K562 (cell line): ENCODE measurements at regions not wholly inside any gene's neighbourhood (a gene's known extent, or its start where the extent isn't known, plus 50 kb on each side); places are given as distances from the start of the nearest gene placed in this dataset.

ENCODE experiments used
- ATAC-seq: fragments of 200-7000 bp; cut with Tn5 transposase; 3 replicates; pipeline ENCODE4 v1.9.1; 2020; ENCODE audit warnings: moderate library complexity
- BruUV-seq: library from RNA; stranded (reverse); fragments of 400-500 nt; replicated peaks from 2 replicates; lab custom pipeline; 2021; lab: Mats Ljungman, UMichigan
- CTCF ChIA-PET: fragments of 300-600 bp; formaldehyde crosslinking; extraction: SDS; loops from one replicate; lab custom pipeline; 2021; ENCODE audit warnings: low intra/inter-chr PET ratio; lab: Yijun Ruan, JAX
- POLR2A ChIA-PET: fragments of 300-600, 350-650 bp; sonication (Branson Sonifier 250); formaldehyde crosslinking; extraction: SDS; loops from one replicate; lab custom pipeline; 2021; ENCODE audit warnings: antibody characterized with exemption, inconsistent platforms; lab: Yijun Ruan, JAX
- DNase-seq, 4 experiments: peaks; one replicate each; pipeline versions ENCODE4 v3.0.0 to v3.0.0-alpha.2; 2011 to 2018; ENCODE audit warnings: low spot score in 3 of 4, mixed read lengths in 3 of 4; ENCODE audit errors: extremely low read depth in 1 of 4
- FAIRE-seq: peaks from 2 replicates; lab custom pipeline; 2011; peaks lifted over from hg19 to GRCh38; lab: Jason Lieb, UNC
- H2AFZ ChIP-seq: 2 replicates; pipeline ENCODE4 v1.6.0; 2011; ENCODE audit warnings: low read depth, low read length, control low read depth, inconsistent platforms
- H3K27ac ChIP-seq: fragments of 200-600 bp; 3 replicates; pipeline ENCODE4 v1.8.0; 2011; ENCODE audit warnings: low read depth, mild to moderate bottlenecking, control low read depth, inconsistent platforms, low read length, moderate library complexity, mixed read lengths; ENCODE audit errors: extremely low read depth
- H3K27me3 ChIP-seq, 2 experiments: fragments of 300-600 bp in 1 of 2; 2 replicates in 1 of 2; 3 replicates in 1 of 2; pipeline versions ENCODE4 v1.6.0 to v1.8.0; 2011; ENCODE audit warnings: inconsistent platforms in 2 of 2, low read length in 2 of 2, mild to moderate bottlenecking in 1 of 2, mixed read lengths in 1 of 2, moderate library complexity in 1 of 2; ENCODE audit not compliant: control insufficient read depth in 2 of 2, insufficient read depth in 2 of 2
- H3K36me3 ChIP-seq: fragments of 300-600 bp; 3 replicates; pipeline ENCODE4 v1.8.0; 2011; ENCODE audit warnings: mild to moderate bottlenecking, low read length, inconsistent platforms; ENCODE audit not compliant: control insufficient read depth, insufficient read depth
- H3K4me1 ChIP-seq, 2 experiments: fragments of 200-600 bp in 1 of 2; replicated peaks in 1 of 2; 2 replicates in 1 of 2; 3 replicates in 1 of 2; pipeline versions ENCODE4 v1.5.1 to v1.8.0; 2011; ENCODE audit warnings: inconsistent platforms in 2 of 2, low read length in 2 of 2, mild to moderate bottlenecking in 1 of 2, mixed read lengths in 1 of 2, moderate library complexity in 1 of 2; ENCODE audit not compliant: control insufficient read depth in 2 of 2, insufficient read depth in 2 of 2
- H3K4me2 ChIP-seq: 2 replicates; pipeline ENCODE4 v1.6.1; 2011; ENCODE audit warnings: low read length, control low read depth, inconsistent platforms, mixed read lengths; ENCODE audit not compliant: insufficient read depth
- H3K4me3 ChIP-seq: fragments of 200-600 bp; sonication (generic), shearing (Covaris generic); 2 replicates; pipeline ENCODE4 v1.5.1; 2016; ENCODE audit warnings: control low read depth, inconsistent platforms
- H3K79me2 ChIP-seq: fragments of 200-600 bp; 3 replicates; pipeline ENCODE4 v1.8.0; 2011; ENCODE audit warnings: low read length, inconsistent platforms; ENCODE audit not compliant: control insufficient read depth, insufficient read depth
- H3K9ac ChIP-seq, 2 experiments: 2 replicates each; pipeline versions ENCODE4 v1.6.0 to v1.6.1; 2011; ENCODE audit warnings: low read depth in 2 of 2, low read length in 2 of 2, control low read depth in 1 of 2, inconsistent platforms in 1 of 2, mild to moderate bottlenecking in 1 of 2, mixed read lengths in 1 of 2; ENCODE audit not compliant: insufficient read depth in 1 of 2
- H3K9me1 ChIP-seq: one replicate; pipeline ENCODE4 v1.6.0; 2011; ENCODE audit warnings: inconsistent platforms, mild to moderate bottlenecking, low read length, moderate library complexity; ENCODE audit not compliant: control insufficient read depth, insufficient read depth
- H3K9me3 ChIP-seq: replicated peaks from 2 replicates; pipeline ENCODE4 v1.5.1; 2011; ENCODE audit warnings: low read depth, low read length, inconsistent platforms; ENCODE audit not compliant: control insufficient read depth, insufficient read depth
- H4K20me1 ChIP-seq: replicated peaks from 2 replicates; pipeline ENCODE4 v1.6.1; 2011; ENCODE audit warnings: low read length, inconsistent platforms, mixed read lengths; ENCODE audit not compliant: control insufficient read depth, insufficient read depth
- ATF3 ChIP-seq, 2 experiments: fragments of 450-650 bp in 1 of 2; sonication (generic) in 1 of 2; formaldehyde crosslinking in 1 of 2; IDR thresholded peaks in 1 of 2; conservative IDR thresholded peaks in 1 of 2; 2 replicates each; pipeline versions ENCODE4 v1.6.1 to v1.8.1; 2016 to 2023; ENCODE audit warnings: mild to moderate bottlenecking in 2 of 2, moderate library complexity in 2 of 2, inconsistent platforms in 1 of 2, missing genetic modification reagents in 1 of 2
- ATF4 ChIP-seq: fragments of 450-650 bp; formaldehyde crosslinking; IDR thresholded peaks from 2 replicates; pipeline ENCODE4 v1.4.0; 2022; ENCODE audit warnings: mild to moderate bottlenecking, moderate library complexity
- CEBPB ChIP-seq: fragments of 450-650 bp; IDR thresholded peaks from 2 replicates; pipeline ENCODE4 v1.6.1; 2016; ENCODE audit warnings: missing genetic modification characterization, missing compliant biosample characterization
- CEBPG ChIP-seq, 3 experiments: fragments of 200-800 bp in 1 of 3; sonication (Bioruptor generic) in 1 of 3; sonication (generic) in 1 of 3; formaldehyde crosslinking in 1 of 3; IDR thresholded peaks in 2 of 3; conservative IDR thresholded peaks in 1 of 3; 2 replicates each; pipeline versions ENCODE4 v1.6.1 to v1.8.0; 2016 to 2022; ENCODE audit warnings: missing compliant biosample characterization in 2 of 3, missing genetic modification characterization in 2 of 3, mild to moderate bottlenecking in 1 of 3, missing genetic modification reagents in 1 of 3
- GABPB2 ChIP-seq: fragments of 250-450 bp; sonication (Bioruptor Pico); conservative IDR thresholded peaks from 2 replicates; pipeline ENCODE4 v1.5.1; 2021; ENCODE audit warnings: mild to moderate bottlenecking
- HNRNPL ChIP-seq: fragments of 200-400 bp; formaldehyde crosslinking; IDR thresholded peaks from 2 replicates; pipeline ENCODE4 v1.6.1; 2017; ENCODE audit warnings: low read depth, mild to moderate bottlenecking, low read length
- PURB ChIP-seq: sonication (generic); formaldehyde crosslinking; IDR thresholded peaks from 2 replicates; pipeline ENCODE4 v1.9.0; 2021; ENCODE audit warnings: low read depth, mild to moderate bottlenecking, missing genetic modification reagents
- SPI1 ChIP-seq: IDR thresholded peaks from 2 replicates; pipeline ENCODE4 v1.6.1; 2011; ENCODE audit warnings: low read depth, low read length, control low read depth, borderline replicate concordance
- SREBF2 ChIP-seq: sonication (generic); formaldehyde crosslinking; IDR thresholded peaks from 2 replicates; pipeline ENCODE4 v1.4.0; 2020; ENCODE audit warnings: mild to moderate bottlenecking, missing genetic modification reagents
- TEAD4 ChIP-seq, 2 experiments: sonication (generic) in 1 of 2; formaldehyde crosslinking in 1 of 2; IDR thresholded peaks; 2 replicates each; pipeline versions ENCODE4 v1.6.1 to v1.8.0; 2012 to 2022; ENCODE audit warnings: borderline replicate concordance in 1 of 2, inconsistent platforms in 1 of 2, low read length in 1 of 2, mild to moderate bottlenecking in 1 of 2, missing genetic modification reagents in 1 of 2
- TRIM24 ChIP-seq, 2 experiments: fragments of 450-650 bp; IDR thresholded peaks; 2 replicates each; pipeline ENCODE4 v1.6.1; 2016
- ZSCAN32 ChIP-seq: fragments of 450-650 bp; formaldehyde crosslinking; IDR thresholded peaks from 2 replicates; pipeline ENCODE4 v1.4.0; 2020; ENCODE audit warnings: mild to moderate bottlenecking, moderate library complexity
- WGBS: fragments of 100-300 bp; shearing (Covaris generic); methylation state at CpG from one replicate; pipeline ENCODE4 v1.1.6; 2016; ENCODE audit warnings: low coverage, mixed read lengths; ENCODE audit not compliant: insufficient coverage; ENCODE audit errors: missing lambda C conversion rate; 5-methylcytosine and 5-hydroxymethylcytosine counted together
- in situ Hi-C: fragments of 300-500 bp; cut with MboI; formaldehyde crosslinking; loops from 4 replicates; pipeline ENCODE4 v1.15.0; 2018; ENCODE audit warnings: inconsistent platforms, mixed read lengths
- intact Hi-C: fragments of 100-400 bp; cut with micrococcal nuclease; formaldehyde crosslinking; loops from 2 replicates; pipeline ENCODE4 v1.14.2; 2022

- ATAC-seq (no peak), DNase-seq (no peak), FAIRE-seq (no peak)
- no TSS peak for BruUV-seq
- no peak overlapping the region for H3K9ac ChIP-seq
- H3K27me3 ChIP-seq: no peaks in the 10 kb centered on the region
- intact Hi-C loops: no loop called here
- ChIA-PET POLR2A (no interaction called here), CTCF (no interaction called here)
- H4K20me1 ChIP-seq: no peaks in the 10 kb centered on the region
- in situ Hi-C loops: no loop called here
- no peak overlapping the region for H3K4me2 ChIP-seq
- no peaks in the 10 kb centered on the region for H3K79me2 ChIP-seq
- H3K9me1 ChIP-seq: no peaks in the 10 kb centered on the region
- 7% methylated on average over 4 of the region's 4 CpGs for WGBS
- H3K4me1 ChIP-seq: no peaks in the 10 kb centered on the region
- no peaks in the 10 kb centered on the region for H3K36me3 ChIP-seq
- H3K9me3 ChIP-seq: no peaks in the 10 kb centered on the region
- TF ChIP-seq SPI1: 0 out of 2 replicates have a peak, but pooled peaks have one; percentile 19
- TF ChIP-seq ZSCAN32 (CRISPR knock-in tag): 0 out of 2 replicates have a peak, but pooled peaks have one; percentile 44
- peak; percentile 75 for TF ChIP-seq ATF4 (CRISPR knock-in tag)
- TF ChIP-seq CEBPG (CRISPR knock-in tag; IDR thresholded peaks at IDR 0.05): no peak
- TF ChIP-seq CEBPG (tag; conservative IDR thresholded peaks at IDR 0.05 in 1 of 2, IDR thresholded peaks at IDR 0.05 in 1 of 2): peak; percentile 42 to 88
- TF ChIP-seq GABPB2 (CRISPR knock-in tag): no peak
- TF ChIP-seq HNRNPL: no peak
- no peak for TF ChIP-seq PURB
- peak; percentile 36; the same call in 1 of the 2 replicates for TF ChIP-seq CEBPB (tag)
- TF ChIP-seq ATF3 (IDR thresholded peaks at IDR 0.05): peak; percentile 32; the same call in 1 of the 2 replicates
- no peak for TF ChIP-seq ATF3 (CRISPR knock-in tag; conservative IDR thresholded peaks at IDR 0.05)
- TF ChIP-seq TEAD4 (IDR thresholded peaks at IDR 0.05; ENCODE audit: low read length): no peak
- no peak for TF ChIP-seq TEAD4 (CRISPR knock-in tag; IDR thresholded peaks at IDR 0.05; ENCODE audit: borderline replicate concordance)
- TF ChIP-seq TRIM24 (IDR thresholded peaks at IDR 0.05): peak; percentile 68 to 72; a peak in 3 of 4 replicates
- no peak for TF ChIP-seq SREBF2 (CRISPR knock-in tag)
- H3K27ac ChIP-seq: no peak overlapping the region
- no peak overlapping the region for H2AFZ ChIP-seq
- no peak overlapping the region for H3K4me3 ChIP-seq
Observed at GRCh38 chr11:23536907-23537306, 676.6 kb upstream of the CCDC179 start.
